K562 (cell line): ENCODE measurements at regions not wholly inside any gene's neighbourhood (a gene's known extent, or its start where the extent isn't known, plus 50 kb on each side); places are given as distances from the start of the nearest gene placed in this dataset.

Experiments used
- ATAC-seq: fragments of 200-7000 bp; cut with Tn5 transposase; 3 replicates; pipeline ENCODE4 v1.9.1; 2020; ENCODE audit warnings: moderate library complexity
- BruUV-seq: library from RNA; stranded (reverse); fragments of 400-500 nt; replicated peaks from 2 replicates; lab custom pipeline; 2021; lab: Mats Ljungman, UMichigan
- CTCF ChIA-PET: fragments of 300-600 bp; formaldehyde crosslinking; extraction: SDS; loops from one replicate; lab custom pipeline; 2021; ENCODE audit warnings: low intra/inter-chr PET ratio; lab: Yijun Ruan, JAX
- POLR2A ChIA-PET: fragments of 300-600, 350-650 bp; sonication (Branson Sonifier 250); formaldehyde crosslinking; extraction: SDS; loops from one replicate; lab custom pipeline; 2021; ENCODE audit warnings: antibody characterized with exemption, inconsistent platforms; lab: Yijun Ruan, JAX
- DNase-seq, 4 experiments: peaks; one replicate each; pipeline versions ENCODE4 v3.0.0 to v3.0.0-alpha.2; 2011 to 2018; ENCODE audit warnings: low spot score in 3 of 4, mixed read lengths in 3 of 4; ENCODE audit errors: extremely low read depth in 1 of 4
- FAIRE-seq: peaks from 2 replicates; lab custom pipeline; 2011; peaks lifted over from hg19 to GRCh38; lab: Jason Lieb, UNC
- H2AFZ ChIP-seq: 2 replicates; pipeline ENCODE4 v1.6.0; 2011; ENCODE audit warnings: low read depth, low read length, control low read depth, inconsistent platforms
- H3K27ac ChIP-seq: fragments of 200-600 bp; 3 replicates; pipeline ENCODE4 v1.8.0; 2011; ENCODE audit warnings: low read depth, mild to moderate bottlenecking, control low read depth, inconsistent platforms, low read length, moderate library complexity, mixed read lengths; ENCODE audit errors: extremely low read depth
- H3K27me3 ChIP-seq, 2 experiments: fragments of 300-600 bp in 1 of 2; 2 replicates in 1 of 2; 3 replicates in 1 of 2; pipeline versions ENCODE4 v1.6.0 to v1.8.0; 2011; ENCODE audit warnings: inconsistent platforms in 2 of 2, low read length in 2 of 2, mild to moderate bottlenecking in 1 of 2, mixed read lengths in 1 of 2, moderate library complexity in 1 of 2; ENCODE audit not compliant: control insufficient read depth in 2 of 2, insufficient read depth in 2 of 2
- H3K36me3 ChIP-seq: fragments of 300-600 bp; 3 replicates; pipeline ENCODE4 v1.8.0; 2011; ENCODE audit warnings: mild to moderate bottlenecking, low read length, inconsistent platforms; ENCODE audit not compliant: control insufficient read depth, insufficient read depth
- H3K4me1 ChIP-seq, 2 experiments: fragments of 200-600 bp in 1 of 2; replicated peaks in 1 of 2; 2 replicates in 1 of 2; 3 replicates in 1 of 2; pipeline versions ENCODE4 v1.5.1 to v1.8.0; 2011; ENCODE audit warnings: inconsistent platforms in 2 of 2, low read length in 2 of 2, mild to moderate bottlenecking in 1 of 2, mixed read lengths in 1 of 2, moderate library complexity in 1 of 2; ENCODE audit not compliant: control insufficient read depth in 2 of 2, insufficient read depth in 2 of 2
- H3K4me2 ChIP-seq: 2 replicates; pipeline ENCODE4 v1.6.1; 2011; ENCODE audit warnings: low read length, control low read depth, inconsistent platforms, mixed read lengths; ENCODE audit not compliant: insufficient read depth
- H3K4me3 ChIP-seq: fragments of 200-600 bp; sonication (generic), shearing (Covaris generic); 2 replicates; pipeline ENCODE4 v1.5.1; 2016; ENCODE audit warnings: control low read depth, inconsistent platforms
- H3K79me2 ChIP-seq: fragments of 200-600 bp; 3 replicates; pipeline ENCODE4 v1.8.0; 2011; ENCODE audit warnings: low read length, inconsistent platforms; ENCODE audit not compliant: control insufficient read depth, insufficient read depth
- H3K9ac ChIP-seq, 2 experiments: 2 replicates each; pipeline versions ENCODE4 v1.6.0 to v1.6.1; 2011; ENCODE audit warnings: low read depth in 2 of 2, low read length in 2 of 2, control low read depth in 1 of 2, inconsistent platforms in 1 of 2, mild to moderate bottlenecking in 1 of 2, mixed read lengths in 1 of 2; ENCODE audit not compliant: insufficient read depth in 1 of 2
- H3K9me1 ChIP-seq: one replicate; pipeline ENCODE4 v1.6.0; 2011; ENCODE audit warnings: inconsistent platforms, mild to moderate bottlenecking, low read length, moderate library complexity; ENCODE audit not compliant: control insufficient read depth, insufficient read depth
- H3K9me3 ChIP-seq: replicated peaks from 2 replicates; pipeline ENCODE4 v1.5.1; 2011; ENCODE audit warnings: low read depth, low read length, inconsistent platforms; ENCODE audit not compliant: control insufficient read depth, insufficient read depth
- H4K20me1 ChIP-seq: replicated peaks from 2 replicates; pipeline ENCODE4 v1.6.1; 2011; ENCODE audit warnings: low read length, inconsistent platforms, mixed read lengths; ENCODE audit not compliant: control insufficient read depth, insufficient read depth
- CAMTA2 ChIP-seq: fragments of 250-450 bp; sonication (Bioruptor Pico); conservative IDR thresholded peaks from 2 replicates; pipeline ENCODE4 v1.5.1; 2022
- CREBBP ChIP-seq: IDR thresholded peaks from one replicate; pipeline ENCODE4 v1.6.1; 2012; ENCODE audit warnings: low read depth, mild to moderate bottlenecking, control low read depth, inconsistent platforms, low read length
- FOSL1 ChIP-seq: fragments of 200-800 bp; sonication (Bioruptor generic); conservative IDR thresholded peaks from 2 replicates; pipeline ENCODE4 v1.6.1; 2016; ENCODE audit warnings: missing genetic modification characterization, missing compliant biosample characterization
- HOXB6 ChIP-seq: fragments of 250-450 bp; sonication (Bioruptor Pico); IDR thresholded peaks from 2 replicates; pipeline ENCODE4 v1.5.1; 2022; ENCODE audit warnings: mild to moderate bottlenecking, borderline replicate concordance
- SMAD2 ChIP-seq: fragments of 150-350 bp; IDR thresholded peaks from 2 replicates; pipeline ENCODE4 v1.6.1; 2014; ENCODE audit warnings: low read depth, mild to moderate bottlenecking, low read length
- U2AF2 ChIP-seq: fragments of 200-400 bp; formaldehyde crosslinking; optimal IDR thresholded peaks from 2 replicates; pipeline ENCODE3; 2017; ENCODE audit warnings: low read depth, mild to moderate bottlenecking, low read length
- WGBS: fragments of 100-300 bp; shearing (Covaris generic); methylation state at CpG from one replicate; pipeline ENCODE4 v1.1.6; 2016; ENCODE audit warnings: low coverage, mixed read lengths; ENCODE audit not compliant: insufficient coverage; ENCODE audit errors: missing lambda C conversion rate; 5-methylcytosine and 5-hydroxymethylcytosine counted together
- in situ Hi-C: fragments of 300-500 bp; cut with MboI; formaldehyde crosslinking; loops from 4 replicates; pipeline ENCODE4 v1.15.0; 2018; ENCODE audit warnings: inconsistent platforms, mixed read lengths
- intact Hi-C: fragments of 100-400 bp; cut with micrococcal nuclease; formaldehyde crosslinking; loops from 2 replicates; pipeline ENCODE4 v1.14.2; 2022
- TF ChIP-seq, protein P1 (sequence below), 2 experiments: IDR thresholded peaks; 2 replicates each; pipeline ENCODE4 v1.6.1; 2012; ENCODE audit warnings: improper control_type of control experiment in 2 of 2, low read depth in 2 of 2, low read length in 2 of 2, borderline replicate concordance in 1 of 2
- TF ChIP-seq, protein P2 (sequence below): sonication (generic); formaldehyde crosslinking; IDR thresholded peaks from 2 replicates; pipeline ENCODE4 v1.8.1; 2023; ENCODE audit warnings: mild to moderate bottlenecking, missing genetic modification reagents
- TF ChIP-seq, protein P3 (sequence below): fragments of 250-450 bp; sonication (Bioruptor Pico); IDR thresholded peaks from 2 replicates; pipeline ENCODE4 v1.8.0; 2021; ENCODE audit warnings: moderate library complexity, mild to moderate bottlenecking, inconsistent platforms

DNA sequence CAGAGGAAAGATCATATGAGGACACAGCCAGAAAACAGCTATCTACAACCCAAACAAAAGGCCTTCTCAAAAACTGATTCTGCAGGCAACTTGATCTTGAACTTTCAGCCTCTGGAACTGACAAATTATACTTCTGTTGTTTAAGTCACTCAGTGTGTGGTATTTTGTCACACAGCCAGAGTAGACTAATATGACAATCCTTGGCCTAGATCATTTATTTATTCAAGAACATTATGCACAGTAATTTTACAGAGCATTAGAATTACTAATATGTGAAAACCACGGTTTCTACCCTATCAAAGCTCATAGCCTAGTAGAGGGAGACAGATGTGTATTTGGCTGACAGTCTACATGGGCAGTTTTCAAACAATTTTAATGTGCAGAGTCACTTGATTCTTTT, 167.8 kb upstream of the PCDH18 start (continued):
- TF ChIP-seq, protein P1, sequence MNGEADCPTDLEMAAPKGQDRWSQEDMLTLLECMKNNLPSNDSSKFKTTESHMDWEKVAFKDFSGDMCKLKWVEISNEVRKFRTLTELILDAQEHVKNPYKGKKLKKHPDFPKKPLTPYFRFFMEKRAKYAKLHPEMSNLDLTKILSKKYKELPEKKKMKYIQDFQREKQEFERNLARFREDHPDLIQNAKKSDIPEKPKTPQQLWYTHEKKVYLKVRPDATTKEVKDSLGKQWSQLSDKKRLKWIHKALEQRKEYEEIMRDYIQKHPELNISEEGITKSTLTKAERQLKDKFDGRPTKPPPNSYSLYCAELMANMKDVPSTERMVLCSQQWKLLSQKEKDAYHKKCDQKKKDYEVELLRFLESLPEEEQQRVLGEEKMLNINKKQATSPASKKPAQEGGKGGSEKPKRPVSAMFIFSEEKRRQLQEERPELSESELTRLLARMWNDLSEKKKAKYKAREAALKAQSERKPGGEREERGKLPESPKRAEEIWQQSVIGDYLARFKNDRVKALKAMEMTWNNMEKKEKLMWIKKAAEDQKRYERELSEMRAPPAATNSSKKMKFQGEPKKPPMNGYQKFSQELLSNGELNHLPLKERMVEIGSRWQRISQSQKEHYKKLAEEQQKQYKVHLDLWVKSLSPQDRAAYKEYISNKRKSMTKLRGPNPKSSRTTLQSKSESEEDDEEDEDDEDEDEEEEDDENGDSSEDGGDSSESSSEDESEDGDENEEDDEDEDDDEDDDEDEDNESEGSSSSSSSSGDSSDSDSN (IDR thresholded peaks at IDR 0.05; ENCODE audit: borderline replicate concordance in 1 of 2, low read depth in 2 of 2, low read length in 2 of 2), result no peak
- TF ChIP-seq HOXB6, result no peak

DNA sequence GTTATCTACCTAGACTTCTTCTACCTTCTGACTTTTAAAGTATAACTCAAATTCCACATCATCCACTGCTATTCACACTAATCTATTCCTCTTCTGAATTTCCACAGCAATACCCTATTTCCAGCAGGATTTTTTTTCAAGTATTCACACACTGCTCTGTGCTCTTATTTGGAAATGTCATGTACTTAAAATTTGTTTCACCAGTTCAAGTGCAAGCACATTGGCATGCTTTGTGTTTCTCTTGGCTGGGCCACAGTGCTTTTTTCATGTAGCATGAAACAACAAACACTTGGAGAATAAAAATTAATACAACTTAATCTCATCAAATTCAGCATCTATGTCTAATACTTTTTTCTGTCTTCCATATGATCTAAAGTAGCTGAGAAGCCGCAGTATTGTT, 161.8 kb upstream of the PCDH18 start:
- H3K4me2 ChIP-seq, result no peak overlapping the region
- ATAC-seq (no peak), FAIRE-seq (no peak), DNase-seq (no peak)
- H3K27ac ChIP-seq, result no peak overlapping the region
- ChIA-PET POLR2A (no interaction called here), CTCF (no interaction called here)
- H3K9me3 ChIP-seq, result no peaks in the 10 kb centered on the region
- no peak overlapping the region for H3K9ac ChIP-seq
- no TSS peak for BruUV-seq
- in situ Hi-C loops, result no loop called here
- H3K27me3 ChIP-seq, result no peaks in the 10 kb centered on the region
- no peaks in the 10 kb centered on the region for H3K36me3 ChIP-seq
- intact Hi-C loops, result no loop called here
- no peaks in the 10 kb centered on the region for H3K9me1 ChIP-seq
- H3K4me3 ChIP-seq, result no peak overlapping the region
- H3K79me2 ChIP-seq, result no peaks in the 10 kb centered on the region
- no peaks in the 10 kb centered on the region for H4K20me1 ChIP-seq
- 0% methylated on average over 1 of the region's 1 CpG for WGBS
- H3K4me1 ChIP-seq, result no peaks in the 10 kb centered on the region
- H2AFZ ChIP-seq, result no peak overlapping the region
- TF ChIP-seq FOSL1 (tag) (no peak), CREBBP (no peak), SMAD2 (no peak), CAMTA2 (CRISPR knock-in tag) (no peak), U2AF2 (no peak)
- TF ChIP-seq, protein P2, sequence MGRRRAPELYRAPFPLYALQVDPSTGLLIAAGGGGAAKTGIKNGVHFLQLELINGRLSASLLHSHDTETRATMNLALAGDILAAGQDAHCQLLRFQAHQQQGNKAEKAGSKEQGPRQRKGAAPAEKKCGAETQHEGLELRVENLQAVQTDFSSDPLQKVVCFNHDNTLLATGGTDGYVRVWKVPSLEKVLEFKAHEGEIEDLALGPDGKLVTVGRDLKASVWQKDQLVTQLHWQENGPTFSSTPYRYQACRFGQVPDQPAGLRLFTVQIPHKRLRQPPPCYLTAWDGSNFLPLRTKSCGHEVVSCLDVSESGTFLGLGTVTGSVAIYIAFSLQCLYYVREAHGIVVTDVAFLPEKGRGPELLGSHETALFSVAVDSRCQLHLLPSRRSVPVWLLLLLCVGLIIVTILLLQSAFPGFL (CRISPR knock-in tag), result no peak
- TF ChIP-seq, protein P3, sequence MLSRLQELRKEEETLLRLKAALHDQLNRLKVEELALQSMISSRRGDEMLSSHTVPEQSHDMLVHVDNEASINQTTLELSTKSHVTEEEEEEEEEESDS (CRISPR knock-in tag), result no peak
